DND-41 (cell line): ENCODE measurements at regions not wholly inside any gene's neighbourhood (a gene's known extent, or its start where the extent isn't known, plus 50 kb on each side); places are given as distances from the start of the nearest gene placed in this dataset.

ENCODE experiments used
- ATAC-seq: fragments of 200-7000 bp; cut with Tn5 transposase; 3 replicates; pipeline ENCODE4 v1.9.1; 2021; ENCODE audit warnings: low read depth; ENCODE audit not compliant: insufficient read depth
- DNase-seq: peaks from one replicate; pipeline ENCODE4 v3.0.0-alpha.2; 2020
- H2AFZ ChIP-seq: 2 replicates; pipeline ENCODE4 v1.6.0; 2012; ENCODE audit warnings: low read depth, low read length
- H3K27ac ChIP-seq: 2 replicates; pipeline ENCODE4 v1.5.1; 2012; ENCODE audit warnings: low read length, inconsistent platforms
- H3K27me3 ChIP-seq: fragments of 200-600 bp; sonication (generic); 2 replicates; pipeline ENCODE4 v1.6.0; 2012; ENCODE audit warnings: low read length, mild to moderate bottlenecking, inconsistent platforms; ENCODE audit not compliant: insufficient read depth, poor library complexity
- H3K36me3 ChIP-seq: 2 replicates; pipeline ENCODE4 v1.5.1; 2012; ENCODE audit warnings: low read length, inconsistent platforms; ENCODE audit not compliant: insufficient read depth
- H3K4me1 ChIP-seq: 2 replicates; pipeline ENCODE4 v1.5.1; 2012; ENCODE audit warnings: mild to moderate bottlenecking, low read length; ENCODE audit not compliant: insufficient read depth
- H3K4me2 ChIP-seq: 2 replicates; pipeline ENCODE4 v1.6.0; 2012; ENCODE audit warnings: mild to moderate bottlenecking, moderate library complexity, low read length, inconsistent platforms; ENCODE audit not compliant: insufficient read depth
- H3K4me3 ChIP-seq, 2 experiments: fragments of 200-600 bp in 1 of 2; shearing (Covaris generic) in 1 of 2; 2 replicates each; pipeline ENCODE4 v1.5.1; 2012 to 2016; ENCODE audit warnings: inconsistent platforms in 2 of 2, low read length in 2 of 2, mild to moderate bottlenecking in 2 of 2, low read depth in 1 of 2, moderate library complexity in 1 of 2
- H3K79me2 ChIP-seq: 2 replicates; pipeline ENCODE4 v1.6.0; 2012; ENCODE audit warnings: low read length, inconsistent platforms; ENCODE audit not compliant: insufficient read depth
- H3K9ac ChIP-seq: 2 replicates; pipeline ENCODE4 v1.6.0; 2012; ENCODE audit warnings: low read depth, mild to moderate bottlenecking, inconsistent platforms, low read length, moderate library complexity
- H3K9me3 ChIP-seq: 2 replicates; pipeline ENCODE4 v1.5.1; 2012; ENCODE audit warnings: low read length, moderate library complexity, mild to moderate bottlenecking, inconsistent platforms; ENCODE audit not compliant: insufficient read depth, severe bottlenecking
- H4K20me1 ChIP-seq: 2 replicates; pipeline ENCODE4 v1.6.0; 2012; ENCODE audit warnings: low read length; ENCODE audit not compliant: insufficient read depth
- CTCF ChIP-seq: IDR thresholded peaks from 2 replicates; pipeline ENCODE4 v1.5.1; 2012; ENCODE audit warnings: borderline replicate concordance, low read length, moderate library complexity, mild to moderate bottlenecking; ENCODE audit not compliant: poor library complexity, severe bottlenecking; ENCODE audit errors: extremely low read depth
- EZH2 ChIP-seq: IDR thresholded peaks from 3 replicates; pipeline ENCODE4 v1.6.1; 2012; ENCODE audit warnings: borderline replicate concordance, low read depth, mild to moderate bottlenecking, moderate library complexity, low read length, inconsistent platforms; ENCODE audit not compliant: severe bottlenecking

GRCh38 chr20:10917826-10918225 is 244.0 kb upstream of the JAG1 start:
- Histone ChIP-seq H3K27me3 (no peaks in the 10 kb centered on the region), H2AFZ (no peak overlapping the region), H3K79me2 (no peaks in the 10 kb centered on the region), H3K27ac (no peak overlapping the region), H3K4me2 (no peak overlapping the region), H3K9ac (no peak overlapping the region), H3K4me1 (no peaks in the 10 kb centered on the region), H3K4me3 (no peak overlapping the region), H3K9me3 (no peaks in the 10 kb centered on the region), H4K20me1 (no peaks in the 10 kb centered on the region), H3K36me3 (no peaks in the 10 kb centered on the region)
- DNase-seq (no peak), ATAC-seq (no peak)
- no peak for TF ChIP-seq CTCF
- no peak for TF ChIP-seq EZH2

- TF ChIP-seq CTCF = no peak
- TF ChIP-seq EZH2 = no peak
- no peaks in the 10 kb centered on the region for H4K20me1 ChIP-seq
- H3K36me3 ChIP-seq = no peaks in the 10 kb centered on the region
- no peak overlapping the region for H3K27ac ChIP-seq
- H3K9ac ChIP-seq = no peak overlapping the region
- no peak for DNase-seq
- no peaks in the 10 kb centered on the region for H3K27me3 ChIP-seq
- H3K9me3 ChIP-seq = no peaks in the 10 kb centered on the region
- no peaks in the 10 kb centered on the region for H3K4me1 ChIP-seq
- no peak overlapping the region for H2AFZ ChIP-seq
- H3K4me2 ChIP-seq = no peak overlapping the region
- ATAC-seq = no peak
- H3K4me3 ChIP-seq = no peak overlapping the region
- H3K79me2 ChIP-seq = no peaks in the 10 kb centered on the region
Observed at GRCh38 chr20:10919396-10920140, 245.8 kb upstream of the JAG1 start.

- no peak overlapping the region for H3K27ac ChIP-seq
- H3K9me3 ChIP-seq = no peaks in the 10 kb centered on the region
- no peak for DNase-seq
- no peak overlapping the region for H3K9ac ChIP-seq
- H4K20me1 ChIP-seq = no peaks in the 10 kb centered on the region
- H3K27me3 ChIP-seq = no peaks in the 10 kb centered on the region
- no peaks in the 10 kb centered on the region for H3K4me1 ChIP-seq
- no peak for TF ChIP-seq EZH2
- TF ChIP-seq CTCF = no peak
- no peaks in the 10 kb centered on the region for H3K36me3 ChIP-seq
- no peak overlapping the region for H2AFZ ChIP-seq
- no peak overlapping the region for H3K4me3 ChIP-seq
- no peak for ATAC-seq
- no peak overlapping the region for H3K4me2 ChIP-seq
- H3K79me2 ChIP-seq = no peaks in the 10 kb centered on the region
Observed at GRCh38 chr20:10920396-10920795, 246.6 kb upstream of the JAG1 start.
